KMS-11 (cell line): ENCODE measurements at regions not wholly inside any gene's neighbourhood (a gene's known extent, or its start where the extent isn't known, plus 50 kb on each side); places are given as distances from the start of the nearest gene placed in this dataset.
"Not testable (repeated sequence)": the region's sequence is repeated elsewhere in the genome, so short reads cannot be mapped to it uniquely, and the experiment has no call there.

ENCODE experiments used
- H2AFZ ChIP-seq: fragments of 200-600 bp; sonication (generic); 2 replicates; pipeline ENCODE4 v1.6.1; 2016; ENCODE audit warnings: antibody characterized with exemption, mixed run types, low read depth
- H3K27ac ChIP-seq: fragments of 200-600 bp; sonication (generic); 2 replicates; pipeline ENCODE4 v1.6.1; 2016; ENCODE audit warnings: mild to moderate bottlenecking, mixed run types
- H3K27me3 ChIP-seq: fragments of 200-600 bp; sonication (generic); 2 replicates; pipeline ENCODE4 v1.6.1; 2017; ENCODE audit warnings: mild to moderate bottlenecking, low read depth, mixed run types, moderate library complexity; ENCODE audit not compliant: insufficient read depth
- H3K36me3 ChIP-seq: fragments of 200-600 bp; sonication (generic); 2 replicates; pipeline ENCODE4 v1.6.1; 2017; ENCODE audit warnings: mild to moderate bottlenecking, mixed run types; ENCODE audit not compliant: insufficient read depth
- H3K4me1 ChIP-seq: fragments of 200-600 bp; sonication (generic); 2 replicates; pipeline ENCODE4 v1.6.1; 2016; ENCODE audit warnings: mild to moderate bottlenecking, low read depth, mixed run types; ENCODE audit not compliant: poor library complexity, severe bottlenecking
- H3K4me2 ChIP-seq: fragments of 200-600 bp; sonication (generic); 2 replicates; pipeline ENCODE4 v1.7.0; 2016; ENCODE audit warnings: mild to moderate bottlenecking, mixed run types
- H3K4me3 ChIP-seq: fragments of 200-600 bp; sonication (generic); IDR thresholded peaks from 2 replicates; pipeline ENCODE4 v1.6.1; 2017; ENCODE audit warnings: low read depth, low read length, mixed read lengths; ENCODE audit not compliant: insufficient read depth
- H3K79me2 ChIP-seq: fragments of 200-600 bp; sonication (generic); 2 replicates; pipeline ENCODE4 v1.6.1; 2016; ENCODE audit warnings: low read depth, mixed run types; ENCODE audit not compliant: insufficient read depth
- H3K9ac ChIP-seq: fragments of 200-600 bp; sonication (generic); 2 replicates; pipeline ENCODE4 v1.6.1; 2016; ENCODE audit warnings: mild to moderate bottlenecking, mixed run types
- H4K20me1 ChIP-seq: fragments of 200-600 bp; sonication (generic); 2 replicates; pipeline ENCODE4 v1.6.1; 2016; ENCODE audit warnings: mild to moderate bottlenecking, mixed run types; ENCODE audit not compliant: insufficient read depth
- TF ChIP-seq, protein P1 (sequence below): fragments of 200-600 bp; sonication (generic); conservative IDR thresholded peaks from 2 replicates; pipeline ENCODE4 v1.6.1; 2017; ENCODE audit warnings: low read depth, mild to moderate bottlenecking, antibody characterized with exemption, low read length, moderate library complexity, mixed read lengths

GRCh38 chr2:195438692-195439091 lies 218.3 kb upstream of the SLC39A10 start:
- H2AFZ ChIP-seq: no peak overlapping the region
- no peaks in the 10 kb centered on the region for H3K4me1 ChIP-seq
- no peaks in the 10 kb centered on the region for H3K36me3 ChIP-seq

GRCh38 chr2:195437521-195437920 lies 219.5 kb upstream of the SLC39A10 start:
- no peaks in the 10 kb centered on the region for H3K36me3 ChIP-seq
- H3K4me3 ChIP-seq: no peak overlapping the region
- H3K27ac ChIP-seq: no peak overlapping the region
- no peaks in the 10 kb centered on the region for H3K79me2 ChIP-seq
- H3K9ac ChIP-seq: no peak overlapping the region
- H3K4me2 ChIP-seq: no peak overlapping the region
- H4K20me1 ChIP-seq: no peaks in the 10 kb centered on the region
- H3K4me1 ChIP-seq: no peaks in the 10 kb centered on the region
- no peaks in the 10 kb centered on the region for H3K27me3 ChIP-seq
- H2AFZ ChIP-seq: no peak overlapping the region
- TF ChIP-seq, protein P1, sequence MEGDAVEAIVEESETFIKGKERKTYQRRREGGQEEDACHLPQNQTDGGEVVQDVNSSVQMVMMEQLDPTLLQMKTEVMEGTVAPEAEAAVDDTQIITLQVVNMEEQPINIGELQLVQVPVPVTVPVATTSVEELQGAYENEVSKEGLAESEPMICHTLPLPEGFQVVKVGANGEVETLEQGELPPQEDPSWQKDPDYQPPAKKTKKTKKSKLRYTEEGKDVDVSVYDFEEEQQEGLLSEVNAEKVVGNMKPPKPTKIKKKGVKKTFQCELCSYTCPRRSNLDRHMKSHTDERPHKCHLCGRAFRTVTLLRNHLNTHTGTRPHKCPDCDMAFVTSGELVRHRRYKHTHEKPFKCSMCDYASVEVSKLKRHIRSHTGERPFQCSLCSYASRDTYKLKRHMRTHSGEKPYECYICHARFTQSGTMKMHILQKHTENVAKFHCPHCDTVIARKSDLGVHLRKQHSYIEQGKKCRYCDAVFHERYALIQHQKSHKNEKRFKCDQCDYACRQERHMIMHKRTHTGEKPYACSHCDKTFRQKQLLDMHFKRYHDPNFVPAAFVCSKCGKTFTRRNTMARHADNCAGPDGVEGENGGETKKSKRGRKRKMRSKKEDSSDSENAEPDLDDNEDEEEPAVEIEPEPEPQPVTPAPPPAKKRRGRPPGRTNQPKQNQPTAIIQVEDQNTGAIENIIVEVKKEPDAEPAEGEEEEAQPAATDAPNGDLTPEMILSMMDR: no peak

More at GRCh38 chr2:195438692-195439091, 218.3 kb upstream of the SLC39A10 start:
- H3K27ac ChIP-seq: no peak overlapping the region
- no peaks in the 10 kb centered on the region for H3K79me2 ChIP-seq
- no peak overlapping the region for H3K4me2 ChIP-seq
- no peak overlapping the region for H3K4me3 ChIP-seq
- TF ChIP-seq, protein P1: no peak
- no peak overlapping the region for H3K9ac ChIP-seq
- H3K27me3 ChIP-seq: no peaks in the 10 kb centered on the region
- no peaks in the 10 kb centered on the region for H4K20me1 ChIP-seq

- no peak overlapping the region for H3K4me3 ChIP-seq
- H3K4me1 ChIP-seq: no peaks in the 10 kb centered on the region
Measured at GRCh38 chr2:195434346-195434745, 222.7 kb upstream of the SLC39A10 start.

GRCh38 chr2:195433729-195434128 lies 223.3 kb upstream of the SLC39A10 start:
- H3K4me3 ChIP-seq, H3K27ac ChIP-seq, H3K4me1 ChIP-seq, H3K79me2 ChIP-seq, H3K9ac ChIP-seq, H3K27me3 ChIP-seq, H3K36me3 ChIP-seq, H2AFZ ChIP-seq, H3K4me2 ChIP-seq, H4K20me1 ChIP-seq: not testable (repeated sequence)

More at GRCh38 chr2:195434346-195434745, 222.7 kb upstream of the SLC39A10 start:
- H3K79me2 ChIP-seq: no peaks in the 10 kb centered on the region
- H3K27me3 ChIP-seq: no peaks in the 10 kb centered on the region
- H3K9ac ChIP-seq: no peak overlapping the region
- H3K4me2 ChIP-seq: no peak overlapping the region
- H2AFZ ChIP-seq: no peak overlapping the region
- no peaks in the 10 kb centered on the region for H4K20me1 ChIP-seq
- TF ChIP-seq, protein P1: no peak
- no peak overlapping the region for H3K27ac ChIP-seq
- H3K36me3 ChIP-seq: no peaks in the 10 kb centered on the region

GRCh38 chr2:195428673-195429072 lies 228.4 kb upstream of the SLC39A10 start:
- Histone ChIP-seq H3K27ac (no peak overlapping the region), H3K36me3 (no peaks in the 10 kb centered on the region), H4K20me1 (no peaks in the 10 kb centered on the region), H3K4me1 (no peaks in the 10 kb centered on the region), H2AFZ (no peak overlapping the region), H3K4me3 (no peak overlapping the region), H3K4me2 (no peak overlapping the region), H3K79me2 (no peaks in the 10 kb centered on the region), H3K9ac (no peak overlapping the region), H3K27me3 (no peaks in the 10 kb centered on the region)
- TF ChIP-seq, protein P1: no peak
